Occipital lobe (tissue), 1 donor: ENCODE measurements at regions not wholly inside any gene's neighbourhood (a gene's known extent, or its start where the extent isn't known, plus 50 kb on each side); places are given as distances from the start of the nearest gene placed in this dataset.
"Not testable (repeated sequence)": the region's sequence is repeated elsewhere in the genome, so short reads cannot be mapped to it uniquely, and the experiment has no call there.

Experiments used
- DNase-seq: peaks from one replicate; lab custom pipeline; 2025; lab: John Stamatoyannopoulos, UW

- DNase-seq = no peak
Measured at GRCh38 chr19:28176193-28176592, 1036.8 kb downstream of the UQCRFS1 start.

- no peak for DNase-seq
Measured at GRCh38 chr19:28171983-28172382, 1041.0 kb downstream of the UQCRFS1 start.

- no peak for DNase-seq
Measured at GRCh38 chr19:28170066-28170465, 1042.9 kb downstream of the UQCRFS1 start.

GRCh38 chr19:28169168-28169887 lies 1043.6 kb downstream of the UQCRFS1 start:
- no peak for DNase-seq

GRCh38 chr19:28168557-28168956 lies 1044.4 kb downstream of the UQCRFS1 start:
- DNase-seq = no peak

GRCh38 chr19:28166025-28166424 lies 1046.9 kb downstream of the UQCRFS1 start:
- DNase-seq = no peak

- no peak for DNase-seq
Measured at GRCh38 chr19:28164214-28164613, 1048.7 kb downstream of the UQCRFS1 start.

- DNase-seq = no peak
Measured at GRCh38 chr19:28159065-28159464, 1053.9 kb downstream of the UQCRFS1 start.

- no peak for DNase-seq
Measured at GRCh38 chr19:28155265-28155664, 1057.7 kb downstream of the UQCRFS1 start.

- DNase-seq = no peak
Measured at GRCh38 chr19:28154077-28154476, 1058.9 kb downstream of the UQCRFS1 start.

GRCh38 chr19:28153123-28153522 lies 1059.8 kb downstream of the UQCRFS1 start:
- DNase-seq = no peak

- no peak for DNase-seq
Measured at GRCh38 chr19:28152195-28152594, 1060.8 kb downstream of the UQCRFS1 start.

- DNase-seq = no peak
Measured at GRCh38 chr19:28150129-28150528, 1062.8 kb downstream of the UQCRFS1 start.

GRCh38 chr19:28148554-28148953 lies 1064.4 kb downstream of the UQCRFS1 start:
- DNase-seq = no peak

- DNase-seq = no peak
Measured at GRCh38 chr19:28142258-28142657, 1070.7 kb downstream of the UQCRFS1 start.

GRCh38 chr19:28140201-28140600 lies 1072.8 kb downstream of the UQCRFS1 start:
- DNase-seq = no peak

GRCh38 chr19:28137772-28138171 lies 1075.2 kb downstream of the UQCRFS1 start:
- no peak for DNase-seq

GRCh38 chr19:28136796-28137195 lies 1076.2 kb downstream of the UQCRFS1 start:
- no peak for DNase-seq

- DNase-seq = no peak
Measured at GRCh38 chr19:28135825-28136224, 1077.1 kb downstream of the UQCRFS1 start.

GRCh38 chr19:28134311-28134710 lies 1078.6 kb downstream of the UQCRFS1 start:
- no peak for DNase-seq

GRCh38 chr19:28130881-28131280 lies 1082.1 kb downstream of the UQCRFS1 start:
- DNase-seq = not testable (repeated sequence)

- no peak for DNase-seq
Measured at GRCh38 chr19:28130066-28130511, 1082.9 kb downstream of the UQCRFS1 start.

GRCh38 chr19:28128341-28128740 lies 1084.6 kb downstream of the UQCRFS1 start:
- no peak for DNase-seq
